CD14-positive monocyte (primary cell): ENCODE measurements at regions not wholly inside any gene's neighbourhood (a gene's known extent, or its start where the extent isn't known, plus 50 kb on each side); places are given as distances from the start of the nearest gene placed in this dataset.

Source experiments
- DNase-seq, 3 donors: peaks; one replicate each; pipeline ENCODE4 v3.0.0-alpha.2; 2011 to 2022
- H2AFZ ChIP-seq: 2 replicates; pipeline ENCODE4 v1.6.0; 2012; ENCODE audit warnings: mild to moderate bottlenecking, low read depth, low read length, inconsistent platforms; ENCODE audit not compliant: insufficient read depth, poor library complexity, severe bottlenecking
- H3K27ac ChIP-seq, 2 donors: 1 replicate in 1 of 2; 2 replicates in 1 of 2; pipeline ENCODE4 v1.5.1; 2012 to 2013; ENCODE audit warnings: low read length in 2 of 2, control low read depth in 1 of 2, inconsistent platforms in 1 of 2, low read depth in 1 of 2, mild to moderate bottlenecking in 1 of 2
- H3K27me3 ChIP-seq, 2 donors: one replicate each; pipeline versions ENCODE4 v1.6.0 to v1.6.1; 2011 to 2013; ENCODE audit warnings: low read length in 2 of 2; ENCODE audit not compliant: control insufficient read depth in 2 of 2, insufficient read depth in 2 of 2
- H3K36me3 ChIP-seq, 2 donors: replicated peaks in 1 of 2; 1 replicate in 1 of 2; 2 replicates in 1 of 2; pipeline versions ENCODE4 v1.5.1 to v1.6.1; 2012 to 2013; ENCODE audit warnings: low read length in 2 of 2, control low read depth in 1 of 2, inconsistent platforms in 1 of 2, mild to moderate bottlenecking in 1 of 2; ENCODE audit not compliant: insufficient read depth in 2 of 2, control insufficient read depth in 1 of 2
- H3K4me1 ChIP-seq, 2 donors: 1 replicate in 1 of 2; 2 replicates in 1 of 2; pipeline versions ENCODE4 v1.5.1 to v1.6.1; 2012 to 2013; ENCODE audit warnings: low read length in 2 of 2, control low read depth in 1 of 2, inconsistent platforms in 1 of 2, mild to moderate bottlenecking in 1 of 2, moderate library complexity in 1 of 2; ENCODE audit not compliant: insufficient read depth in 2 of 2, control insufficient read depth in 1 of 2
- H3K4me2 ChIP-seq: replicated peaks from 2 replicates; pipeline ENCODE3; 2012; ENCODE audit warnings: low read length, moderate library complexity, mild to moderate bottlenecking; ENCODE audit not compliant: poor library complexity, severe bottlenecking; ENCODE audit errors: extremely low read depth
- H3K4me3 ChIP-seq, 3 experiments: fragments of 200-600 bp in 1 of 3; sonication (generic) in 1 of 3; replicated peaks in 1 of 3; 1 replicate in 2 of 3; 2 replicates in 1 of 3; pipeline ENCODE4 v1.5.1; 2011 to 2013; ENCODE audit warnings: low read length in 3 of 3, mild to moderate bottlenecking in 3 of 3, control low read depth in 2 of 3, low read depth in 2 of 3, inconsistent platforms in 1 of 3, moderate library complexity in 1 of 3
- H3K79me2 ChIP-seq: 2 replicates; pipeline ENCODE4 v1.6.0; 2012; ENCODE audit warnings: mild to moderate bottlenecking, control low read depth, inconsistent platforms, low read length, moderate library complexity; ENCODE audit not compliant: insufficient read depth
- H3K9ac ChIP-seq: 2 replicates; pipeline ENCODE4 v1.6.0; 2017; ENCODE audit warnings: low read length, mild to moderate bottlenecking; ENCODE audit not compliant: insufficient read depth, poor library complexity, severe bottlenecking
- H3K9me3 ChIP-seq, 2 donors: replicated peaks in 1 of 2; 1 replicate in 1 of 2; 2 replicates in 1 of 2; pipeline versions ENCODE4 v1.5.1 to v1.6.1; 2012 to 2013; ENCODE audit warnings: low read length in 2 of 2, control low read depth in 1 of 2; ENCODE audit not compliant: control insufficient read depth in 1 of 2, insufficient read depth in 1 of 2
- H4K20me1 ChIP-seq: 2 replicates; pipeline ENCODE4 v1.6.0; 2012; ENCODE audit warnings: mild to moderate bottlenecking, low read length, control low read depth, moderate library complexity; ENCODE audit not compliant: insufficient read depth
- H3K27ac Mint-ChIP-seq, 7 donors: one replicate each; pipeline ENCODE4 v1.8.0; 2020; ENCODE audit warnings: mild to moderate bottlenecking in 7 of 7, mixed read lengths in 7 of 7, moderate library complexity in 6 of 7, inconsistent platforms in 2 of 7
- H3K27me3 Mint-ChIP-seq, 3 donors: one replicate each; pipeline ENCODE4 v1.8.0; 2021 to 2022; ENCODE audit warnings: low read depth in 3 of 3, mild to moderate bottlenecking in 3 of 3, mixed read lengths in 3 of 3, moderate library complexity in 3 of 3, inconsistent platforms in 1 of 3
- H3K36me3 Mint-ChIP-seq, 2 donors: one replicate each; pipeline ENCODE4 v1.8.0; 2020; ENCODE audit warnings: mixed read lengths in 2 of 2, inconsistent platforms in 1 of 2, mild to moderate bottlenecking in 1 of 2
- H3K4me1 Mint-ChIP-seq: one replicate; pipeline ENCODE4 v1.8.0; 2020; ENCODE audit warnings: mild to moderate bottlenecking, mixed read lengths
- H3K4me3 Mint-ChIP-seq, 2 donors: one replicate each; pipeline ENCODE4 v1.8.0; 2020; ENCODE audit warnings: mild to moderate bottlenecking in 2 of 2, mixed read lengths in 2 of 2, moderate library complexity in 1 of 2
- H3K9me3 Mint-ChIP-seq, 7 donors: one replicate each; pipeline ENCODE4 v1.8.0; 2020 to 2022; ENCODE audit warnings: mixed read lengths in 7 of 7, mild to moderate bottlenecking in 6 of 7, moderate library complexity in 6 of 7, inconsistent platforms in 2 of 7
- WGBS: methylation state at CpG from one replicate; pipeline ENCODE4 v1.1.5; 2013; ENCODE audit warnings: missing lambda C conversion rate; ENCODE audit not compliant: insufficient coverage; 5-methylcytosine and 5-hydroxymethylcytosine counted together
- intact Hi-C, 2 donors: fragments of 100-400 bp; cut with micrococcal nuclease; formaldehyde crosslinking; loops; one replicate each; pipeline versions ENCODE4 v1.15.0 to v1.15.1; 2023
- TF ChIP-seq, protein P1 (sequence below): fragments of 200-600 bp; IDR thresholded peaks from one replicate; pipeline ENCODE4 v1.8.0; 2022; ENCODE audit warnings: antibody characterized with exemption, mild to moderate bottlenecking

DNA sequence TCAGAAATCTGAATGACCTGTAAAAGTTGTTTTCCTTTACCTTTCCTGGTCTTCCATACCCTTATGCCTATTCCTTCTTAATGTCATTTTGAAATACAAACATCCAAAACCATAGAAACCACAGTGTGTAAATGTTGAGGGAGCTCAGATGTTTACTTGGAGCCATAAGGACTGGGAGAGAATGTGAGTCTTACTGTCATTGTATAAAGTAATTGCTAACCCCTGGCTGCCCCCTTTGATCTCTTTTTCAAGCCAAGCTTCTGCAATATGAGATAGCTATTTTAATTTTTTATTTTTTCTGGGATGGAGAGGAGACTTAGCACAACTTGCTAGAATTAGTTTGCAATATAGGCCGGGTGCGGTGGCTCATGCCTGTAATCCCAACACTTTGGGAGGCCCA lies 124.4 kb upstream of the AKIRIN2 start:
- H3K27ac Mint-ChIP-seq: peak overlapping the region in 6 of 7 donors; percentile 87 to 94 (median 90)
- Histone ChIP-seq H3K27ac (peak overlapping the region in 1 of 2 donors; percentile 81), H2AFZ (no peak overlapping the region), H3K79me2 (no peaks in the 10 kb centered on the region), H3K4me2 (no peak overlapping the region), H3K27me3 (no peaks in the 10 kb centered on the region), H3K4me1 (peaks cover 41 to 50% of the 10 kb centered on the region in 2 donors), H3K9ac (no peak overlapping the region), H3K4me3 (no peak overlapping the region), H4K20me1 (no peaks in the 10 kb centered on the region), H3K9me3 (no peaks in the 10 kb centered on the region), H3K36me3 (no peaks in the 10 kb centered on the region)
- 100% methylated on average over 1 of the region's 2 CpGs for WGBS
- H3K4me1 Mint-ChIP-seq: peaks cover 47% of the 10 kb centered on the region
- peak overlapping the region in 1 of 2 donors; percentile 30 for H3K4me3 Mint-ChIP-seq
- no peak for DNase-seq
- intact Hi-C loops: loop anchor here in 1 of 2 donors (5.0 to 10.0 kb wide), 2 partner anchors 102 to 129 kb away; no protein-coding TSS in a partner anchor
- TF ChIP-seq, protein P1, sequence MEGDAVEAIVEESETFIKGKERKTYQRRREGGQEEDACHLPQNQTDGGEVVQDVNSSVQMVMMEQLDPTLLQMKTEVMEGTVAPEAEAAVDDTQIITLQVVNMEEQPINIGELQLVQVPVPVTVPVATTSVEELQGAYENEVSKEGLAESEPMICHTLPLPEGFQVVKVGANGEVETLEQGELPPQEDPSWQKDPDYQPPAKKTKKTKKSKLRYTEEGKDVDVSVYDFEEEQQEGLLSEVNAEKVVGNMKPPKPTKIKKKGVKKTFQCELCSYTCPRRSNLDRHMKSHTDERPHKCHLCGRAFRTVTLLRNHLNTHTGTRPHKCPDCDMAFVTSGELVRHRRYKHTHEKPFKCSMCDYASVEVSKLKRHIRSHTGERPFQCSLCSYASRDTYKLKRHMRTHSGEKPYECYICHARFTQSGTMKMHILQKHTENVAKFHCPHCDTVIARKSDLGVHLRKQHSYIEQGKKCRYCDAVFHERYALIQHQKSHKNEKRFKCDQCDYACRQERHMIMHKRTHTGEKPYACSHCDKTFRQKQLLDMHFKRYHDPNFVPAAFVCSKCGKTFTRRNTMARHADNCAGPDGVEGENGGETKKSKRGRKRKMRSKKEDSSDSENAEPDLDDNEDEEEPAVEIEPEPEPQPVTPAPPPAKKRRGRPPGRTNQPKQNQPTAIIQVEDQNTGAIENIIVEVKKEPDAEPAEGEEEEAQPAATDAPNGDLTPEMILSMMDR: no peak
- H3K9me3 Mint-ChIP-seq: peaks cover 0 to 7% (median 2%) of the 10 kb centered on the region in 7 donors
- H3K27me3 Mint-ChIP-seq: no peaks in the 10 kb centered on the region
- H3K36me3 Mint-ChIP-seq: peaks cover 0 to 3% of the 10 kb centered on the region in 2 donors

DNA sequence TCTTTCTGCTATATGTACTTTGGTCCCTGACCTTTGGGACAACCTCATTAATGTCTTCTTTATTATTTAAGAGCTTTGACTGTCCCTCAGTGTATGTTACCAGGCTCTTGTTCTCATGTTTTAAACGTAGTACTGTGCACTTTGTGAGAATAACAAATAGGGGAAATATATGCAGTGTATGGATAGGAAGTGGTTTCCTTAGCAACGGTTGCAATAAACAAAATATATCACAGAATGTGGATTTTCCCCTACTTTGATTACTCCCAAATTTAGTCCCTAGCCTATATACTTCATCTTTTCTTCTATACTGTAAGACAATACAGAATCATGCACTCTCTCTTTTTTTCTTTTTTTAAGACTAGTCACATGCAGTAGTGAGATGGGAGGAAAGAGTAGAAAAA lies 123.8 kb upstream of the AKIRIN2 start:
- TF ChIP-seq, protein P1: no peak
- WGBS: no CpG with 5 or more reads among the region's 2 CpGs
- peak overlapping the region in 1 of 2 donors; percentile 81 for H3K27ac ChIP-seq

More for the DNA sequence above, 123.8 kb upstream of the AKIRIN2 start:
- Histone ChIP-seq H3K4me3 (no peak overlapping the region), H3K9ac (no peak overlapping the region), H3K36me3 (no peaks in the 10 kb centered on the region), H3K27me3 (no peaks in the 10 kb centered on the region), H3K79me2 (no peaks in the 10 kb centered on the region), H3K4me2 (peak overlapping the region; percentile 23), H4K20me1 (no peaks in the 10 kb centered on the region), H2AFZ (no peak overlapping the region), H3K4me1 (peaks cover 35 to 43% of the 10 kb centered on the region in 2 donors), H3K9me3 (no peaks in the 10 kb centered on the region)
- Mint-ChIP-seq H3K27me3 (no peaks in the 10 kb centered on the region), H3K4me3 (peak overlapping the region in 1 of 2 donors; percentile 57), H3K4me1 (peaks cover 41% of the 10 kb centered on the region), H3K27ac (peak overlapping the region; percentile 87 to 94 (median 90)), H3K9me3 (peaks cover 0 to 7% (median 2%) of the 10 kb centered on the region in 7 donors), H3K36me3 (peaks cover 0 to 3% of the 10 kb centered on the region in 2 donors)
- DNase-seq: peak; percentile 59 to 86 (median 80)
- intact Hi-C loops: loop anchor here in 1 of 2 donors (5.0 to 10.0 kb wide), 2 partner anchors 101 to 129 kb away; no protein-coding TSS in a partner anchor
